Activated T-cell treated with anti-CD3 and anti-CD28 coated beads, Interleukin-2, amount 50 U/mL, for 1 hour (primary cell): ENCODE measurements at regions not wholly inside any gene's neighbourhood (a gene's known extent, or its start where the extent isn't known, plus 50 kb on each side); places are given as distances from the start of the nearest gene placed in this dataset.

Source experiments
- DNase-seq: peaks from one replicate; pipeline ENCODE4 v3.0.0-alpha.2; 2020

- DNase-seq, result no peak
These were observed 259.2 kb upstream of the CRY1 start for GRCh38 chr12:107352347-107353081.

GRCh38 chr12:107353312-107353711 is 260.0 kb upstream of the CRY1 start:
- no peak for DNase-seq

- DNase-seq, result no peak
These were observed 261.7 kb upstream of the CRY1 start for GRCh38 chr12:107355004-107355565.

- DNase-seq, result no peak
These were observed 262.3 kb upstream of the CRY1 start for GRCh38 chr12:107355612-107356011.

GRCh38 chr12:107356266-107356936 is 263.1 kb upstream of the CRY1 start:
- no peak for DNase-seq

GRCh38 chr12:107356937-107357295 is 263.6 kb upstream of the CRY1 start:
- no peak for DNase-seq

- no peak for DNase-seq
These were observed 266.0 kb upstream of the CRY1 start for GRCh38 chr12:107359382-107359781.

GRCh38 chr12:107360033-107360432 is 266.7 kb upstream of the CRY1 start:
- DNase-seq, result no peak

GRCh38 chr12:107360482-107360881 is 267.1 kb upstream of the CRY1 start:
- DNase-seq, result no peak

- no peak for DNase-seq
These were observed 268.6 kb upstream of the CRY1 start for GRCh38 chr12:107361970-107362369.

GRCh38 chr12:107362960-107363359 is 269.6 kb upstream of the CRY1 start:
- DNase-seq, result no peak

GRCh38 chr12:107364875-107365518 is 271.6 kb upstream of the CRY1 start:
- DNase-seq, result no peak

GRCh38 chr12:107365703-107366102 is 272.4 kb upstream of the CRY1 start:
- no peak for DNase-seq

- DNase-seq, result no peak
These were observed 273.0 kb upstream of the CRY1 start for GRCh38 chr12:107366322-107366721.

GRCh38 chr12:107368586-107368985 is 275.2 kb upstream of the CRY1 start:
- DNase-seq, result no peak

GRCh38 chr12:107369006-107369405 is 275.7 kb upstream of the CRY1 start:
- DNase-seq, result no peak

- no peak for DNase-seq
These were observed 276.3 kb upstream of the CRY1 start for GRCh38 chr12:107369679-107370078.

GRCh38 chr12:107372229-107372658 is 278.9 kb upstream of the CRY1 start:
- DNase-seq, result no peak

GRCh38 chr12:107373238-107373809 is 280.0 kb upstream of the CRY1 start:
- DNase-seq, result no peak

- no peak for DNase-seq
These were observed 281.0 kb upstream of the CRY1 start for GRCh38 chr12:107374161-107374840.

GRCh38 chr12:107375231-107375630 is 281.9 kb upstream of the CRY1 start:
- no peak for DNase-seq

- no peak for DNase-seq
These were observed 284.4 kb upstream of the CRY1 start for GRCh38 chr12:107377596-107378385.
